MM.1S (cell line): ENCODE measurements at regions not wholly inside any gene's neighbourhood (a gene's known extent, or its start where the extent isn't known, plus 50 kb on each side); places are given as distances from the start of the nearest gene placed in this dataset.

ENCODE experiments used
- DNase-seq: peaks from one replicate; pipeline ENCODE4 v3.0.0-alpha.2; 2015
- H2AFZ ChIP-seq: fragments of 300-600 bp; sonication (generic); 2 replicates; pipeline ENCODE4 v1.6.0; 2016; ENCODE audit warnings: antibody characterized with exemption, low read length
- H3F3A ChIP-seq: fragments of 300-600 bp; sonication (generic); 2 replicates; pipeline ENCODE4 v1.6.1; 2016; ENCODE audit warnings: mild to moderate bottlenecking, antibody characterized with exemption, low read length, moderate library complexity, mixed read lengths; ENCODE audit not compliant: insufficient read depth
- H3K27ac ChIP-seq: fragments of 300-600 bp; sonication (generic); 2 replicates; pipeline ENCODE4 v1.5.1; 2016; ENCODE audit warnings: mild to moderate bottlenecking, low read length
- H3K27me3 ChIP-seq: fragments of 300-600 bp; sonication (generic); replicated peaks from 2 replicates; pipeline ENCODE4 v1.6.0; 2016; ENCODE audit warnings: low read length; ENCODE audit not compliant: insufficient read depth
- H3K36me3 ChIP-seq: fragments of 300-600 bp; sonication (generic); replicated peaks from 2 replicates; pipeline ENCODE4 v1.6.1; 2016; ENCODE audit warnings: mild to moderate bottlenecking, low read length, mixed read lengths; ENCODE audit not compliant: insufficient read depth
- H3K4me1 ChIP-seq: fragments of 300-600 bp; sonication (generic); 2 replicates; pipeline ENCODE4 v1.6.1; 2016; ENCODE audit warnings: low read length, mixed read lengths
- H3K4me2 ChIP-seq: fragments of 300-600 bp; sonication (generic); 2 replicates; pipeline ENCODE4 v1.6.0; 2016; ENCODE audit warnings: low read depth, low read length
- H3K4me3 ChIP-seq: fragments of 300-600 bp; sonication (generic); 2 replicates; pipeline ENCODE4 v1.5.1; 2016; ENCODE audit warnings: low read length, mixed read lengths
- H3K79me2 ChIP-seq: fragments of 300-600 bp; sonication (generic); 2 replicates; pipeline ENCODE4 v1.6.1; 2016; ENCODE audit warnings: mixed run types, low read length, mixed read lengths
- H3K9ac ChIP-seq: fragments of 300-600 bp; sonication (generic); 2 replicates; pipeline ENCODE4 v1.6.1; 2016; ENCODE audit warnings: low read length, mixed read lengths
- H3K9me2 ChIP-seq: fragments of 300-600 bp; sonication (generic); replicated peaks from 2 replicates; pipeline ENCODE4 v1.6.1; 2016; ENCODE audit warnings: mild to moderate bottlenecking, low read length, mixed read lengths; ENCODE audit not compliant: insufficient read depth
- H3K9me3 ChIP-seq: fragments of 300-600 bp; sonication (generic); replicated peaks from 2 replicates; pipeline ENCODE4 v1.6.1; 2016; ENCODE audit warnings: mild to moderate bottlenecking, low read length, mixed read lengths; ENCODE audit not compliant: insufficient read depth
- H4K20me1 ChIP-seq: fragments of 300-600 bp; sonication (generic); 2 replicates; pipeline ENCODE4 v1.6.1; 2016; ENCODE audit warnings: mild to moderate bottlenecking, low read length, moderate library complexity, mixed read lengths; ENCODE audit not compliant: insufficient read depth
- CTCF ChIP-seq: fragments of 300-600 bp; sonication (generic); IDR thresholded peaks from 2 replicates; pipeline ENCODE4 v1.5.1; 2016; ENCODE audit warnings: antibody characterized with exemption, low read length, mixed read lengths
- EZH2 ChIP-seq: fragments of 300-600 bp; sonication (generic); optimal IDR thresholded peaks from 2 replicates; pipeline ENCODE3; 2017; ENCODE audit warnings: low read depth, mild to moderate bottlenecking, antibody characterized with exemption, low read length, mixed read lengths
- EZH2phosphoT487 ChIP-seq: fragments of 300-600 bp; sonication (generic); IDR thresholded peaks from 2 replicates; pipeline ENCODE4 v1.6.1; 2018; ENCODE audit warnings: antibody characterized with exemption, low read length

- Histone ChIP-seq H3K27me3 (no peaks in the 10 kb centered on the region), H3K9ac (no peak overlapping the region), H3K79me2 (no peaks in the 10 kb centered on the region), H3K9me3 (no peaks in the 10 kb centered on the region), H3K36me3 (no peaks in the 10 kb centered on the region), H3K4me1 (no peaks in the 10 kb centered on the region), H3K27ac (no peak overlapping the region), H4K20me1 (no peaks in the 10 kb centered on the region), H3K9me2 (no peaks in the 10 kb centered on the region), H3F3A (no peaks in the 10 kb centered on the region), H3K4me2 (no peak overlapping the region), H2AFZ (no peak overlapping the region), H3K4me3 (no peak overlapping the region)
- DNase-seq, result no peak
- no peak for TF ChIP-seq EZH2phosphoT487
- TF ChIP-seq CTCF, result no peak
- TF ChIP-seq EZH2, result no peak
Measured at GRCh38 chr7:81198766-81199165, 279.9 kb upstream of the SEMA3C start.

- H3K9me3 ChIP-seq, result no peaks in the 10 kb centered on the region
- no peaks in the 10 kb centered on the region for H3K27me3 ChIP-seq
- H3K79me2 ChIP-seq, result no peaks in the 10 kb centered on the region
- no peak overlapping the region for H3K9ac ChIP-seq
- H3K4me2 ChIP-seq, result no peak overlapping the region
- no peaks in the 10 kb centered on the region for H4K20me1 ChIP-seq
- no peak overlapping the region for H2AFZ ChIP-seq
- DNase-seq, result no peak
- H3K9me2 ChIP-seq, result no peaks in the 10 kb centered on the region
- no peaks in the 10 kb centered on the region for H3K36me3 ChIP-seq
- H3K27ac ChIP-seq, result no peak overlapping the region
- no peaks in the 10 kb centered on the region for H3F3A ChIP-seq
- no peaks in the 10 kb centered on the region for H3K4me1 ChIP-seq
- no peak overlapping the region for H3K4me3 ChIP-seq
- no peak for TF ChIP-seq EZH2
- TF ChIP-seq EZH2phosphoT487, result no peak
- no peak for TF ChIP-seq CTCF
Measured at GRCh38 chr7:81197266-81197665, 278.4 kb upstream of the SEMA3C start.

- Histone ChIP-seq H3K27ac (no peak overlapping the region), H3K9me2 (no peaks in the 10 kb centered on the region), H3K36me3 (no peaks in the 10 kb centered on the region), H3K4me1 (no peaks in the 10 kb centered on the region), H3K27me3 (no peaks in the 10 kb centered on the region), H3F3A (no peaks in the 10 kb centered on the region), H3K4me2 (no peak overlapping the region), H2AFZ (no peak overlapping the region), H3K9ac (no peak overlapping the region), H3K9me3 (no peaks in the 10 kb centered on the region), H3K4me3 (no peak overlapping the region), H4K20me1 (no peaks in the 10 kb centered on the region), H3K79me2 (no peaks in the 10 kb centered on the region)
- DNase-seq, result no peak
- no peak for TF ChIP-seq CTCF
- TF ChIP-seq EZH2, result no peak
- TF ChIP-seq EZH2phosphoT487, result no peak
Measured at GRCh38 chr7:81195033-81195432, 276.2 kb upstream of the SEMA3C start.
